H1 (cell line): ENCODE measurements at regions not wholly inside any gene's neighbourhood (a gene's known extent, or its start where the extent isn't known, plus 50 kb on each side); places are given as distances from the start of the nearest gene placed in this dataset.

Source experiments
- CTCF ChIA-PET: fragments of 300-600 bp; sonication (Branson Sonifier 250); formaldehyde crosslinking; loops from one replicate; lab custom pipeline; 2021; ENCODE audit not compliant: partially characterized antibody; lab: Charles Lee
- POLR2A ChIA-PET: fragments of 300-600 bp; sonication (Branson Sonifier 250); formaldehyde crosslinking; loops from one replicate; lab custom pipeline; 2021; ENCODE audit warnings: inconsistent platforms; ENCODE audit not compliant: partially characterized antibody; lab: Charles Lee
- DNase-seq, 2 experiments: peaks; one replicate each; pipeline versions ENCODE4 v3.0.0 to v3.0.0-alpha.2; 2010 to 2022; ENCODE audit warnings: low spot score in 2 of 2, low read depth in 1 of 2, mixed read lengths in 1 of 2
- FAIRE-seq: peaks from 2 replicates; lab custom pipeline; 2011; peaks lifted over from hg19 to GRCh38; lab: Jason Lieb, UNC
- H2AFZ ChIP-seq: 2 replicates; pipeline ENCODE4 v1.8.1; 2012; ENCODE audit warnings: low read length, inconsistent platforms
- H2AK5ac ChIP-seq: 2 replicates; pipeline ENCODE4 v1.6.1; 2013; ENCODE audit warnings: low read depth, low read length
- H2BK120ac ChIP-seq: replicated peaks from 2 replicates; pipeline ENCODE3; 2013; ENCODE audit warnings: low read depth, low read length, inconsistent platforms
- H2BK12ac ChIP-seq: 2 replicates; pipeline ENCODE4 v1.6.1; 2013; ENCODE audit warnings: low read depth, low read length
- H2BK15ac ChIP-seq: 2 replicates; pipeline ENCODE4 v1.6.1; 2013; ENCODE audit warnings: low read length
- H2BK20ac ChIP-seq: 2 replicates; pipeline ENCODE4 v1.6.1; 2013; ENCODE audit warnings: low read length
- H2BK5ac ChIP-seq: 2 replicates; pipeline ENCODE4 v1.6.1; 2013; ENCODE audit warnings: low read depth, low read length
- H3K14ac ChIP-seq: 2 replicates; pipeline ENCODE4 v1.6.1; 2013; ENCODE audit warnings: inconsistent platforms; ENCODE audit not compliant: insufficient read length
- H3K18ac ChIP-seq: 2 replicates; pipeline ENCODE4 v1.6.1; 2013; ENCODE audit warnings: low read length; ENCODE audit errors: extremely low read depth
- H3K23ac ChIP-seq: 2 replicates; pipeline ENCODE4 v1.6.1; 2013; ENCODE audit warnings: inconsistent platforms; ENCODE audit not compliant: insufficient read length
- H3K23me2 ChIP-seq: 2 replicates; pipeline ENCODE4 v1.6.1; 2013; ENCODE audit warnings: low read depth, low read length
- H3K27ac ChIP-seq: 2 replicates; pipeline ENCODE4 v1.6.1; 2011; ENCODE audit warnings: low read depth, low read length, inconsistent platforms
- H3K27me3 ChIP-seq, 4 experiments: replicated peaks in 1 of 4; 1 replicate in 1 of 4; 2 replicates in 3 of 4; pipeline versions ENCODE4 v1.6.1 to v1.8.1; 2011 to 2013; ENCODE audit warnings: low read length in 3 of 4, mild to moderate bottlenecking in 3 of 4, inconsistent platforms in 2 of 4, mixed read lengths in 2 of 4, moderate library complexity in 1 of 4; ENCODE audit not compliant: control insufficient read depth in 3 of 4, insufficient read depth in 3 of 4; ENCODE audit errors: extremely low read depth in 1 of 4
- H3K36me3 ChIP-seq, 4 experiments: 2 replicates each; pipeline versions ENCODE4 v1.6.1 to v1.8.1; 2011 to 2013; ENCODE audit warnings: mild to moderate bottlenecking in 4 of 4, low read length in 3 of 4, moderate library complexity in 2 of 4, control low read depth in 1 of 4, inconsistent platforms in 1 of 4; ENCODE audit not compliant: insufficient read depth in 4 of 4, control insufficient read depth in 2 of 4
- H3K4ac ChIP-seq: replicated peaks from 2 replicates; pipeline ENCODE3; 2013; ENCODE audit warnings: low read length, low read depth, mixed read lengths, inconsistent platforms; ENCODE audit not compliant: insufficient read length
- H3K4me1 ChIP-seq, 4 experiments: replicated peaks in 1 of 4; 1 replicate in 1 of 4; 2 replicates in 3 of 4; pipeline versions ENCODE4 v1.6.1 to v1.8.1; 2011 to 2013; ENCODE audit warnings: low read length in 3 of 4, inconsistent platforms in 2 of 4, mixed read lengths in 1 of 4; ENCODE audit not compliant: insufficient read depth in 4 of 4, control insufficient read depth in 3 of 4
- H3K4me2 ChIP-seq, 2 experiments: 2 replicates each; pipeline versions ENCODE4 v1.6.1 to v1.8.1; 2011 to 2013; ENCODE audit warnings: low read depth in 2 of 2, low read length in 2 of 2, control low read depth in 1 of 2, inconsistent platforms in 1 of 2, mild to moderate bottlenecking in 1 of 2; ENCODE audit not compliant: insufficient read depth in 1 of 2
- H3K4me3 ChIP-seq, 4 experiments: fragments of 200-600, 300-600 bp in 1 of 4; sonication (generic), shearing (Covaris generic), sonication (Bioruptor Twin) in 1 of 4; 2 replicates each; pipeline versions ENCODE4 v1.5.1 to v1.8.1; 2011 to 2016; ENCODE audit warnings: low read length in 4 of 4, low read depth in 3 of 4, control low read depth in 2 of 4, inconsistent platforms in 2 of 4, mild to moderate bottlenecking in 2 of 4, mixed read lengths in 1 of 4, moderate library complexity in 1 of 4; ENCODE audit not compliant: insufficient read depth in 2 of 4; ENCODE audit errors: extremely low read depth in 1 of 4
- H3K56ac ChIP-seq: replicated peaks from 2 replicates; pipeline ENCODE3; 2013; ENCODE audit warnings: low read depth, mild to moderate bottlenecking, mixed read lengths, low read length, inconsistent platforms; ENCODE audit not compliant: insufficient read length
- H3K79me1 ChIP-seq: 2 replicates; pipeline ENCODE4 v1.6.1; 2013; ENCODE audit warnings: low read depth, low read length, control low read depth
- H3K79me2 ChIP-seq, 2 experiments: 2 replicates each; pipeline versions ENCODE4 v1.6.1 to v1.8.1; 2012 to 2013; ENCODE audit warnings: low read length in 2 of 2, mild to moderate bottlenecking in 2 of 2, inconsistent platforms in 1 of 2; ENCODE audit not compliant: insufficient read depth in 2 of 2, control insufficient read depth in 1 of 2
- H3K9ac ChIP-seq, 4 experiments: replicated peaks in 1 of 4; 1 replicate in 1 of 4; 2 replicates in 3 of 4; pipeline versions ENCODE4 v1.6.1 to v1.8.1; 2011 to 2013; ENCODE audit warnings: low read depth in 3 of 4, low read length in 3 of 4, control low read depth in 2 of 4, mild to moderate bottlenecking in 2 of 4, moderate library complexity in 2 of 4, inconsistent platforms in 1 of 4; ENCODE audit errors: extremely low read depth in 1 of 4
- H3K9me3 ChIP-seq, 2 experiments: 2 replicates each; pipeline versions ENCODE4 v1.6.1 to v1.8.1; 2012 to 2013; ENCODE audit warnings: mild to moderate bottlenecking in 2 of 2, moderate library complexity in 2 of 2, control low read depth in 1 of 2, inconsistent platforms in 1 of 2, low read depth in 1 of 2, low read length in 1 of 2, mixed read lengths in 1 of 2; ENCODE audit not compliant: insufficient read depth in 2 of 2
- H4K20me1 ChIP-seq, 2 experiments: replicated peaks in 1 of 2; 2 replicates each; pipeline versions ENCODE3 to v1.8.1; 2011 to 2013; ENCODE audit warnings: inconsistent platforms in 2 of 2, low read length in 2 of 2, mild to moderate bottlenecking in 1 of 2; ENCODE audit not compliant: insufficient read depth in 2 of 2, control insufficient read depth in 1 of 2
- H4K5ac ChIP-seq: 2 replicates; pipeline ENCODE4 v1.6.1; 2013; ENCODE audit warnings: low read length, low read depth, mixed read lengths, inconsistent platforms; ENCODE audit not compliant: insufficient read length
- H4K8ac ChIP-seq: 2 replicates; pipeline ENCODE4 v1.8.0; 2013; ENCODE audit warnings: mild to moderate bottlenecking, moderate library complexity, low read length, inconsistent platforms; ENCODE audit not compliant: insufficient read depth; ENCODE audit errors: extremely low read depth
- H4K91ac ChIP-seq: replicated peaks from 2 replicates; pipeline ENCODE3; 2013; ENCODE audit warnings: low read length, mixed read lengths, inconsistent platforms; ENCODE audit not compliant: insufficient read length
- RAD21 ChIP-seq, 2 experiments: IDR thresholded peaks in 1 of 2; conservative IDR thresholded peaks in 1 of 2; 2 replicates each; pipeline ENCODE4 v1.6.1; 2011; ENCODE audit warnings: low read depth in 2 of 2, low read length in 2 of 2, improper control_type of control experiment in 1 of 2, inconsistent platforms in 1 of 2, mild to moderate bottlenecking in 1 of 2, moderate library complexity in 1 of 2
- SUZ12 ChIP-seq: fragments of 200-600 bp; sonication (generic); IDR thresholded peaks from 2 replicates; pipeline ENCODE4 v1.6.1; 2012; ENCODE audit warnings: mild to moderate bottlenecking, inconsistent platforms, low read length, moderate library complexity, mixed read lengths
- WGBS, 2 experiments: shearing (Covaris generic) in 1 of 2; methylation state at CpG; one replicate each; pipeline versions ENCODE4 v1.1.6 to v1.1.7; 2013 to 2015; ENCODE audit warnings: low lambda C conversion rate in 2 of 2, mixed read lengths in 2 of 2, inconsistent platforms in 1 of 2, low coverage in 1 of 2, missing lambda C conversion rate in 1 of 2; ENCODE audit not compliant: insufficient replicate concordance in 2 of 2, insufficient coverage in 1 of 2, insufficient read length in 1 of 2; ENCODE audit errors: extremely low coverage in 1 of 2, missing lambda C conversion rate in 1 of 2; 5-methylcytosine and 5-hydroxymethylcytosine counted together
- TF ChIP-seq, protein P1 (sequence below), 3 experiments: IDR thresholded peaks; 1 replicate in 2 of 3; 2 replicates in 1 of 3; pipeline versions ENCODE4 v1.5.1 to v1.6.1; 2011; ENCODE audit warnings: low read length in 3 of 3, mild to moderate bottlenecking in 3 of 3, inconsistent platforms in 2 of 3, low read depth in 1 of 3, moderate library complexity in 1 of 3; ENCODE audit not compliant: insufficient read depth in 1 of 3; ENCODE audit errors: control extremely low read depth in 1 of 3

DNA sequence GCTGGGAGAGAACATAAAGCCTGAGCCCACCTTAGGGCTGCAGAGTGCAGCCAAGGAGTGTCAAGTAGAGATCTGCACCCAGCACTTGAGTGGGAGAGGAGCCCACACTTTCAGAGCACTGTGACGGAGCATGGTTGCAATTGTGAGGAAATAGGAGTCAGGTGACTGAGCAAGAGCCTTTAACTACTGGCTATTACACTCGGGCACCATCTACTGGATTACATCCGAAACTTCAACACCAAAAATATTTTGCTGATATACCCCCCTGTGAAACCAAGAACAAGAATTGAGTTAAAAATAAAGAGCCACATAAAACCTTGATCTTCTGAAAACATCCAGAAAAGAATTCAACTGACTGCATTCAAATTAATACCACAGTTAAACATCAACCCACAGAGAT lies 657.9 kb downstream of the NXPH1 start:
- Histone ChIP-seq H3K56ac (no peak overlapping the region), H3K23me2 (no peaks in the 10 kb centered on the region), H3K36me3 (no peaks in the 10 kb centered on the region), H3K4ac (no peak overlapping the region), H2BK20ac (no peak overlapping the region), H3K4me1 (no peaks in the 10 kb centered on the region), H3K4me2 (no peak overlapping the region), H4K5ac (no peak overlapping the region), H2BK120ac (no peak overlapping the region), H3K27me3 (no peaks in the 10 kb centered on the region), H3K23ac (no peak overlapping the region), H2AK5ac (no peak overlapping the region), H3K27ac (no peak overlapping the region), H2AFZ (no peak overlapping the region), H4K20me1 (no peaks in the 10 kb centered on the region), H3K18ac (no peak overlapping the region), H3K9me3 (no peaks in the 10 kb centered on the region), H3K79me2 (no peaks in the 10 kb centered on the region), H4K91ac (no peak overlapping the region)
- ChIA-PET POLR2A (no interaction called here), CTCF (no interaction called here)
- FAIRE-seq (no peak), DNase-seq (no peak)
- TF ChIP-seq, protein P1, sequence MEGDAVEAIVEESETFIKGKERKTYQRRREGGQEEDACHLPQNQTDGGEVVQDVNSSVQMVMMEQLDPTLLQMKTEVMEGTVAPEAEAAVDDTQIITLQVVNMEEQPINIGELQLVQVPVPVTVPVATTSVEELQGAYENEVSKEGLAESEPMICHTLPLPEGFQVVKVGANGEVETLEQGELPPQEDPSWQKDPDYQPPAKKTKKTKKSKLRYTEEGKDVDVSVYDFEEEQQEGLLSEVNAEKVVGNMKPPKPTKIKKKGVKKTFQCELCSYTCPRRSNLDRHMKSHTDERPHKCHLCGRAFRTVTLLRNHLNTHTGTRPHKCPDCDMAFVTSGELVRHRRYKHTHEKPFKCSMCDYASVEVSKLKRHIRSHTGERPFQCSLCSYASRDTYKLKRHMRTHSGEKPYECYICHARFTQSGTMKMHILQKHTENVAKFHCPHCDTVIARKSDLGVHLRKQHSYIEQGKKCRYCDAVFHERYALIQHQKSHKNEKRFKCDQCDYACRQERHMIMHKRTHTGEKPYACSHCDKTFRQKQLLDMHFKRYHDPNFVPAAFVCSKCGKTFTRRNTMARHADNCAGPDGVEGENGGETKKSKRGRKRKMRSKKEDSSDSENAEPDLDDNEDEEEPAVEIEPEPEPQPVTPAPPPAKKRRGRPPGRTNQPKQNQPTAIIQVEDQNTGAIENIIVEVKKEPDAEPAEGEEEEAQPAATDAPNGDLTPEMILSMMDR (IDR thresholded peaks at IDR 0.05; ENCODE audit: control extremely low read depth in 1 of 3, insufficient read depth in 1 of 3, low read depth in 1 of 3, low read length in 3 of 3) = peak in 1 of 3 experiments; percentile 15; a peak in 1 of 4 replicates
- no peak for TF ChIP-seq SUZ12
- TF ChIP-seq RAD21 (IDR thresholded peaks at IDR 0.05 in 1 of 2, conservative IDR thresholded peaks at IDR 0.05 in 1 of 2; ENCODE audit: low read depth in 2 of 2, low read length in 2 of 2) = peak; percentile 48 to 58
- TF ChIP-seq, all 59 proteins: peak for 2
- H3K14ac ChIP-seq = no peak overlapping the region
- no peaks in the 10 kb centered on the region for H3K79me1 ChIP-seq
- WGBS, 2 experiments = 88% methylated on average over 3 of the region's 3 CpGs; no CpG with 5 or more reads in 1 of the 2 experiments
- H3K4me3 ChIP-seq = no peak overlapping the region
- H4K8ac ChIP-seq = no peak overlapping the region
- no peak overlapping the region for H2BK15ac ChIP-seq
- H3K9ac ChIP-seq = no peak overlapping the region
- H2BK5ac ChIP-seq = no peak overlapping the region
- H2BK12ac ChIP-seq = no peak overlapping the region
